Testis (tissue), 2 donors: ENCODE measurements at regions not wholly inside any gene's neighbourhood (a gene's known extent, or its start where the extent isn't known, plus 50 kb on each side); places are given as distances from the start of the nearest gene placed in this dataset.

Experiments used
- CTCF ChIP-seq, 3 experiments: fragments of 450-650 bp in 2 of 3; fragments of 200-600 bp in 1 of 3; sonication (generic) in 1 of 3; IDR thresholded peaks; one replicate each; pipeline ENCODE4 v1.5.1; 2016 to 2019; ENCODE audit warnings: antibody characterized with exemption in 3 of 3, mild to moderate bottlenecking in 2 of 3, moderate library complexity in 1 of 3
- POLR2A ChIP-seq: fragments of 450-650 bp; IDR thresholded peaks from one replicate; pipeline ENCODE4 v1.6.1; 2017; ENCODE audit warnings: antibody characterized with exemption, mild to moderate bottlenecking, moderate library complexity

DNA sequence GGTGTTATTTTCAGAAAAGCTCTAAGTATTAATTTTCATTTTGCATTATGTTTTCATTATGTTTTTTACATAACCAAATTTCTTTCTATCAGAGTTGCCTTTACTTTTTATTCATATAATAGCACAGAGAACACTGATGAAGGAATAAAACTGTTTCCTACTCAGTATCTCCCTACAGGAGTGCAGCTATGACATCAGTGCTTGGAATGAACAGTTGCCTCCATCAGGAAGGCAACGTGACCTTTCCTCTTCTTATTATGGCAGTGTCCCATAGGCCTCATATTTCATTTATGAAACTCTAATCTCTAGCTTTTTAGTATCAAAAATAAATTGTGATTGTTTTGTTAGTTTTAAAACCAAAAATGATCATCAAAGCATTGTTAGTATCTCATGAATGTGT, 712.8 kb downstream of the CD109 start:
- TF ChIP-seq CTCF (IDR thresholded peaks at IDR 0.05) (no peak), POLR2A (no peak)
